HG02973 (cell line): ENCODE measurements at regions not wholly inside any gene's neighbourhood (a gene's known extent, or its start where the extent isn't known, plus 50 kb on each side); places are given as distances from the start of the nearest gene placed in this dataset.

Experiments
- ATAC-seq: cut with Tn5 transposase; IDR thresholded peaks from one replicate; pipeline ENCODE4 v1.9.1; 2021; ENCODE audit warnings: moderate library complexity; ENCODE audit not compliant: unreplicated experiment

GRCh38 chr3:194768586-194768985 is 82.9 kb downstream of the FAM43A start:
- no peak for ATAC-seq

- peak; percentile 94 for ATAC-seq
These were observed 83.4 kb downstream of the FAM43A start for GRCh38 chr3:194769020-194769643.

- ATAC-seq = no peak
These were observed 86.7 kb downstream of the FAM43A start for GRCh38 chr3:194772241-194773000.

- no peak for ATAC-seq
These were observed 87.5 kb downstream of the FAM43A start for GRCh38 chr3:194773216-194773615.

GRCh38 chr3:194773771-194774455 is 88.2 kb downstream of the FAM43A start:
- no peak for ATAC-seq

GRCh38 chr3:194775266-194775665 is 89.6 kb downstream of the FAM43A start:
- no peak for ATAC-seq

- no peak for ATAC-seq
These were observed 90.0 kb downstream of the FAM43A start for GRCh38 chr3:194775731-194776130.

- no peak for ATAC-seq
These were observed 92.0 kb downstream of the FAM43A start for GRCh38 chr3:194777729-194778128.

- ATAC-seq = no peak
These were observed 94.1 kb downstream of the FAM43A start for GRCh38 chr3:194779729-194780224.

GRCh38 chr3:194780706-194781105 is 95.0 kb downstream of the FAM43A start:
- no peak for ATAC-seq

- no peak for ATAC-seq
These were observed 95.9 kb downstream of the FAM43A start for GRCh38 chr3:194781617-194782016.

GRCh38 chr3:194782698-194783404 is 97.2 kb downstream of the FAM43A start:
- ATAC-seq = no peak

- ATAC-seq = no peak
These were observed 98.7 kb downstream of the FAM43A start for GRCh38 chr3:194784361-194784760.

GRCh38 chr3:194785315-194785714 is 99.6 kb downstream of the FAM43A start:
- no peak for ATAC-seq

- ATAC-seq = no peak
These were observed 101.4 kb downstream of the FAM43A start for GRCh38 chr3:194787072-194787471.

GRCh38 chr3:194787650-194788049 is 102.0 kb downstream of the FAM43A start:
- ATAC-seq = no peak

- no peak for ATAC-seq
These were observed 106.7 kb downstream of the FAM43A start for GRCh38 chr3:194792368-194792767.

- ATAC-seq = no peak
These were observed 112.0 kb downstream of the FAM43A start for GRCh38 chr3:194797555-194798250.

GRCh38 chr3:194798486-194798885 is 112.8 kb downstream of the FAM43A start:
- ATAC-seq = no peak

GRCh38 chr3:194800002-194800401 is 114.3 kb downstream of the FAM43A start:
- no peak for ATAC-seq
